Colonic mucosa (tissue), 4 donors: ENCODE measurements at regions not wholly inside any gene's neighbourhood (a gene's known extent, or its start where the extent isn't known, plus 50 kb on each side); places are given as distances from the start of the nearest gene placed in this dataset.

Experiments used
- DNase-seq: peaks from one replicate; pipeline ENCODE4 v3.0.0-alpha.2; 2020
- H3K27ac ChIP-seq: fragments of 200-600 bp; one replicate; pipeline ENCODE4 v1.8.0; 2021
- H3K27me3 ChIP-seq: fragments of 200-600 bp; one replicate; pipeline ENCODE4 v1.8.0; 2021
- H3K36me3 ChIP-seq: fragments of 200-600 bp; one replicate; pipeline ENCODE4 v1.8.0; 2021
- H3K4me1 ChIP-seq: fragments of 200-600 bp; one replicate; pipeline ENCODE4 v1.8.0; 2021; ENCODE audit warnings: mild to moderate bottlenecking
- H3K4me3 ChIP-seq: fragments of 200-600 bp; one replicate; pipeline ENCODE4 v1.8.0; 2021
- H3K9ac ChIP-seq, 2 donors: one replicate each; pipeline ENCODE4 v1.7.0; 2013; ENCODE audit warnings: control low read depth in 2 of 2, low read depth in 2 of 2, low read length in 2 of 2
- H3K9me3 ChIP-seq: fragments of 200-600 bp; one replicate; pipeline ENCODE4 v1.8.0; 2021
- CTCF ChIP-seq: fragments of 200-600 bp; IDR thresholded peaks from one replicate; pipeline ENCODE4 v1.8.0; 2022; ENCODE audit warnings: antibody characterized with exemption, mild to moderate bottlenecking
- intact Hi-C: fragments of 100-400 bp; cut with DNase I; formaldehyde crosslinking; loops from one replicate; pipeline ENCODE4 v1.14.1; 2022
- donor health status: healthy.
- donor health status: DM: no; HTN: no; CAD: no.
- donor health status: DM: no; HTN: no; CAD: no.

- TF ChIP-seq CTCF: no peak
- H3K9me3 ChIP-seq: no peaks in the 10 kb centered on the region
- DNase-seq: no peak
- H3K4me3 ChIP-seq: no peak overlapping the region
- intact Hi-C loops: no loop called here
- no peak overlapping the region for H3K27ac ChIP-seq
- no peaks in the 10 kb centered on the region for H3K4me1 ChIP-seq
- H3K27me3 ChIP-seq: no peaks in the 10 kb centered on the region
- no peak overlapping the region for H3K9ac ChIP-seq
- H3K36me3 ChIP-seq: no peaks in the 10 kb centered on the region
Observed at GRCh38 chr19:31223740-31224534, 125.3 kb downstream of the TSHZ3 start.

GRCh38 chr19:31220540-31220939 is 128.7 kb downstream of the TSHZ3 start:
- intact Hi-C loops: no loop called here

GRCh38 chr19:31214997-31215396 is 134.2 kb downstream of the TSHZ3 start:
- TF ChIP-seq CTCF: no peak
- Histone ChIP-seq H3K4me1 (no peaks in the 10 kb centered on the region), H3K9me3 (no peaks in the 10 kb centered on the region), H3K27ac (no peak overlapping the region), H3K36me3 (no peaks in the 10 kb centered on the region), H3K27me3 (no peaks in the 10 kb centered on the region), H3K9ac (no peak overlapping the region), H3K4me3 (no peak overlapping the region)
- no peak for DNase-seq
- intact Hi-C loops: no loop called here

More at GRCh38 chr19:31220540-31220939, 128.7 kb downstream of the TSHZ3 start:
- no peak for DNase-seq
- H3K27me3 ChIP-seq: no peaks in the 10 kb centered on the region
- no peaks in the 10 kb centered on the region for H3K36me3 ChIP-seq
- H3K4me3 ChIP-seq: no peak overlapping the region
- no peak overlapping the region for H3K27ac ChIP-seq
- no peak for TF ChIP-seq CTCF
- no peak overlapping the region for H3K9ac ChIP-seq
- no peaks in the 10 kb centered on the region for H3K4me1 ChIP-seq
- H3K9me3 ChIP-seq: no peaks in the 10 kb centered on the region

- Histone ChIP-seq H3K9ac (no peak overlapping the region), H3K27me3 (no peaks in the 10 kb centered on the region), H3K4me3 (no peak overlapping the region), H3K36me3 (no peaks in the 10 kb centered on the region), H3K9me3 (no peaks in the 10 kb centered on the region), H3K27ac (no peak overlapping the region), H3K4me1 (no peaks in the 10 kb centered on the region)
- no peak for TF ChIP-seq CTCF
- DNase-seq: peak; percentile 42
- intact Hi-C loops: no loop called here
Observed at GRCh38 chr19:31214086-31214485, 135.2 kb downstream of the TSHZ3 start.

- intact Hi-C loops: no loop called here
Observed at GRCh38 chr19:31211088-31211487, 138.1 kb downstream of the TSHZ3 start.

More at GRCh38 chr19:31211088-31211487, 138.1 kb downstream of the TSHZ3 start:
- Histone ChIP-seq H3K4me1 (no peaks in the 10 kb centered on the region), H3K27ac (no peak overlapping the region), H3K9me3 (no peaks in the 10 kb centered on the region), H3K27me3 (no peaks in the 10 kb centered on the region), H3K36me3 (no peaks in the 10 kb centered on the region), H3K4me3 (no peak overlapping the region), H3K9ac (no peak overlapping the region)
- DNase-seq: no peak
- no peak for TF ChIP-seq CTCF
